Mucosa of rectum (tissue), 2 donors: ENCODE measurements at regions not wholly inside any gene's neighbourhood (a gene's known extent, or its start where the extent isn't known, plus 50 kb on each side); places are given as distances from the start of the nearest gene placed in this dataset.

Source experiments
- H3K27ac ChIP-seq, 2 donors: one replicate each; pipeline ENCODE4 v1.7.0; 2013; ENCODE audit warnings: inconsistent platforms in 2 of 2, low read depth in 2 of 2, low read length in 2 of 2
- H3K27me3 ChIP-seq, 2 donors: one replicate each; pipeline ENCODE4 v1.7.0; 2013; ENCODE audit warnings: low read length in 2 of 2; ENCODE audit not compliant: control insufficient read depth in 2 of 2, insufficient read depth in 2 of 2
- H3K36me3 ChIP-seq, 2 donors: one replicate each; pipeline ENCODE4 v1.7.0; 2013; ENCODE audit warnings: low read length in 2 of 2; ENCODE audit not compliant: control insufficient read depth in 2 of 2, insufficient read depth in 2 of 2
- H3K4me1 ChIP-seq, 2 donors: one replicate each; pipeline ENCODE4 v1.7.0; 2013; ENCODE audit warnings: low read length in 2 of 2, mild to moderate bottlenecking in 1 of 2; ENCODE audit not compliant: control insufficient read depth in 2 of 2, insufficient read depth in 2 of 2
- H3K4me3 ChIP-seq, 2 donors: one replicate each; pipeline ENCODE4 v1.7.0; 2013; ENCODE audit warnings: low read length in 2 of 2
- H3K9ac ChIP-seq, 2 donors: one replicate each; pipeline ENCODE4 v1.7.0; 2013; ENCODE audit warnings: low read length in 2 of 2, low read depth in 1 of 2, mild to moderate bottlenecking in 1 of 2
- H3K9me3 ChIP-seq, 2 donors: one replicate each; pipeline ENCODE4 v1.7.0; 2013; ENCODE audit warnings: low read length in 2 of 2; ENCODE audit not compliant: control insufficient read depth in 2 of 2
- donor health status: healthy.
- donor health status: Normal muscosa, but diverticular disease.

- Histone ChIP-seq H3K9me3 (peaks cover 0 to 2% of the 10 kb centered on the region in 2 donors), H3K36me3 (no peaks in the 10 kb centered on the region), H3K4me3 (no peak overlapping the region), H3K9ac (no peak overlapping the region), H3K27ac (no peak overlapping the region), H3K27me3 (no peaks in the 10 kb centered on the region), H3K4me1 (no peaks in the 10 kb centered on the region)
Measured at GRCh38 chr4:34182306-34182705, 2062.0 kb downstream of the ARAP2 start.

DNA sequence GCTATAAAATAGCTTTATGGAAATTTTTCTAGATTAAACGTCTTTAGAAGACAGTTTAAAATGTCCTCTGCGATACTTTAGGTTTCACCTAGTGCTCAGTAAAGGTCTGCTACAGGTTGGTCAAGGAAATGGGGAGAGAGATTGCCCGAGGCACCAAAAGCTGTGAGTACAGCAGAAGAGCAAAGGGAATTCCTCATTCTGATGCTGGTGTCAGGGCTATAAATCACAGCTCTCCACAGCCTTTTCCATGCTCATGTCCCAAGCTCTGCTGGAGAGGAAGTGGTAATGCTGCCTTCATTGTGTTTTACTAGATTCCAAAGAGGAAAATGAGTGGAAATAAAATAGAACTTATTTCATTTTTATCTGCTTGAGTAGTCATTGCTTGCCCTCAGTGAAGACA is 2060.4 kb downstream of the ARAP2 start:
- Histone ChIP-seq H3K4me1 (no peaks in the 10 kb centered on the region), H3K27me3 (no peaks in the 10 kb centered on the region), H3K9me3 (peaks cover 0 to 2% of the 10 kb centered on the region in 2 donors), H3K36me3 (no peaks in the 10 kb centered on the region), H3K9ac (no peak overlapping the region), H3K4me3 (no peak overlapping the region), H3K27ac (no peak overlapping the region)

DNA sequence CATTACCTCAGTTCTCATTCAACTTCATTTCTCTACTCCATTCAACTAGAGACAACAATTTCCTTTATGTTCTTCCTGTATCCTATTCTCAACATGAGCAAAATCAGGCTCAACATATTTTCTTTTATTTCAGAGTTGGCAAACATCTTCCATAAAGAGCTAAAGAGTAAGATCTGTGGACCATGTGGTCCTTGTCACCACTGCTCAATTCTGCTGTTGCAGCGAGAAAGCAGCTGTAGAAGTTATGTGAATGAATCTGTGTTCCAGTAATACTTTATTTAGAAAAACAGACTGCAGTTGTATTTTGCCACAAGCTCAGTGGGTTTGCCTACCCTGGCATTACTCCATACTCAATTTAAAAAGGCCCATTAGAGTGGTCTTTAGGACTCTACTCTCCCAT is 2057.3 kb downstream of the ARAP2 start:
- no peak overlapping the region for H3K9ac ChIP-seq
- H3K36me3 ChIP-seq = no peaks in the 10 kb centered on the region
- H3K4me3 ChIP-seq = no peak overlapping the region
- no peaks in the 10 kb centered on the region for H3K27me3 ChIP-seq
- H3K9me3 ChIP-seq = no peaks in the 10 kb centered on the region
- no peak overlapping the region for H3K27ac ChIP-seq
- no peaks in the 10 kb centered on the region for H3K4me1 ChIP-seq

- Histone ChIP-seq H3K9ac (no peak overlapping the region), H3K36me3 (no peaks in the 10 kb centered on the region), H3K9me3 (no peaks in the 10 kb centered on the region), H3K27me3 (no peaks in the 10 kb centered on the region), H3K27ac (no peak overlapping the region), H3K4me1 (no peaks in the 10 kb centered on the region), H3K4me3 (no peak overlapping the region)
Measured at GRCh38 chr4:34191443-34191842, 2052.9 kb downstream of the ARAP2 start.

- Histone ChIP-seq H3K36me3 (no peaks in the 10 kb centered on the region), H3K27ac (no peak overlapping the region), H3K4me3 (no peak overlapping the region), H3K4me1 (no peaks in the 10 kb centered on the region), H3K9me3 (no peaks in the 10 kb centered on the region), H3K27me3 (no peaks in the 10 kb centered on the region), H3K9ac (no peak overlapping the region)
Measured at GRCh38 chr4:34193451-34194154, 2050.7 kb downstream of the ARAP2 start.

- H3K9ac ChIP-seq = no peak overlapping the region
- no peaks in the 10 kb centered on the region for H3K4me1 ChIP-seq
- H3K27me3 ChIP-seq = no peaks in the 10 kb centered on the region
- H3K27ac ChIP-seq = no peak overlapping the region
- H3K36me3 ChIP-seq = no peaks in the 10 kb centered on the region
- no peak overlapping the region for H3K4me3 ChIP-seq
- H3K9me3 ChIP-seq = no peaks in the 10 kb centered on the region
Measured at GRCh38 chr4:34194585-34194984, 2049.7 kb downstream of the ARAP2 start.

- Histone ChIP-seq H3K36me3 (no peaks in the 10 kb centered on the region), H3K9ac (no peak overlapping the region), H3K4me1 (no peaks in the 10 kb centered on the region), H3K27ac (no peak overlapping the region), H3K27me3 (no peaks in the 10 kb centered on the region), H3K9me3 (no peaks in the 10 kb centered on the region), H3K4me3 (no peak overlapping the region)
Measured at GRCh38 chr4:34196375-34196774, 2047.9 kb downstream of the ARAP2 start.

GRCh38 chr4:34198966-34199365 is 2045.3 kb downstream of the ARAP2 start:
- H3K36me3 ChIP-seq = no peaks in the 10 kb centered on the region
- no peak overlapping the region for H3K27ac ChIP-seq
- H3K4me1 ChIP-seq = no peaks in the 10 kb centered on the region
- no peaks in the 10 kb centered on the region for H3K27me3 ChIP-seq
- no peak overlapping the region for H3K4me3 ChIP-seq
- H3K9ac ChIP-seq = no peak overlapping the region
- peaks cover 0 to 4% of the 10 kb centered on the region in 2 donors for H3K9me3 ChIP-seq

- Histone ChIP-seq H3K27ac (no peak overlapping the region), H3K27me3 (no peaks in the 10 kb centered on the region), H3K9ac (no peak overlapping the region), H3K4me3 (no peak overlapping the region), H3K9me3 (peaks cover 0 to 4% of the 10 kb centered on the region in 2 donors), H3K36me3 (no peaks in the 10 kb centered on the region), H3K4me1 (no peaks in the 10 kb centered on the region)
Measured at GRCh38 chr4:34200535-34200934, 2043.8 kb downstream of the ARAP2 start.

- Histone ChIP-seq H3K9ac (no peak overlapping the region), H3K36me3 (no peaks in the 10 kb centered on the region), H3K27ac (no peak overlapping the region), H3K4me1 (no peaks in the 10 kb centered on the region), H3K27me3 (no peaks in the 10 kb centered on the region), H3K9me3 (peaks cover 3 to 4% of the 10 kb centered on the region in 2 donors), H3K4me3 (no peak overlapping the region)
Measured at GRCh38 chr4:34202154-34202553, 2042.2 kb downstream of the ARAP2 start.
